ENCODE measurements at regions not wholly inside any gene's neighbourhood (a gene's known extent, or its start where the extent isn't known, plus 50 kb on each side); places are given as distances from the start of the nearest gene placed in this dataset.

GRCh38 chr15:81432179-81432578 lies 58.2 kb upstream of the TMC3 start:
- intact Hi-C loops (cut with micrococcal nuclease; ENCODE audit: unreplicated experiment) (no loop called here), in situ Hi-C loops (cut with HindIII; ENCODE audit: low pct_unique_long_range_greater_than_20kb, low sequenced_read_pairs) (no loop called here)
- H3K4me1 ChIP-seq (ENCODE audit: control insufficient read depth, insufficient read depth, low read length) = no peaks in the 10 kb centered on the region
- ChIA-PET POLR2A (no interaction called here), CTCF (no interaction called here)
- no peak for TF ChIP-seq REST (IDR thresholded peaks at IDR 0.05; ENCODE audit: insufficient read depth in 1 of 2, low read depth in 2 of 2, low read length in 1 of 2)
- no peak for TF ChIP-seq TCF7L2 (IDR thresholded peaks at IDR 0.05; ENCODE audit: low read depth, low read length)
- no peak for TF ChIP-seq SIN3A (IDR thresholded peaks at IDR 0.05; ENCODE audit: borderline replicate concordance, insufficient read depth, low read depth, low read length)
- no peak for TF ChIP-seq CTCF (IDR thresholded peaks at IDR 0.05)
- TF ChIP-seq POLR2AphosphoS5 (IDR thresholded peaks at IDR 0.05; ENCODE audit: low read depth, low read length) = no peak
- DNase-seq (ENCODE audit: low read depth, low spot score) (no peak), ATAC-seq (no peak)
- H3K27me3 ChIP-seq (ENCODE audit: control insufficient read depth, insufficient read depth, low read length) = peaks cover 15% of the 10 kb centered on the region; the same call in 1 of the 2 replicates
- H3K4me3 ChIP-seq (ENCODE audit: low read depth in 2 of 2, low read length in 2 of 2) = no peak overlapping the region
- no peaks in the 10 kb centered on the region for H3K9me3 ChIP-seq (ENCODE audit: control insufficient read depth, insufficient read depth, low read depth, low read length)
- no peak overlapping the region for H3K27ac ChIP-seq (ENCODE audit: low read length)
- no TSS peak for BruUV-seq (replicated peaks)
- H3K36me3 ChIP-seq (ENCODE audit: control insufficient read depth, insufficient read depth, low read length) = no peaks in the 10 kb centered on the region

- H3K9me3 ChIP-seq (ENCODE audit: control insufficient read depth, insufficient read depth, low read depth, low read length) = no peaks in the 10 kb centered on the region
- no peaks in the 10 kb centered on the region for H3K27me3 ChIP-seq (ENCODE audit: control insufficient read depth, insufficient read depth, low read length)
- CTCF ChIA-PET = no interaction called here
- no TSS peak for BruUV-seq (replicated peaks)
- POLR2A ChIA-PET = no interaction called here
- TF ChIP-seq REST (IDR thresholded peaks at IDR 0.05; ENCODE audit: insufficient read depth in 1 of 2, low read depth in 2 of 2, low read length in 1 of 2) (no peak), SIN3A (IDR thresholded peaks at IDR 0.05; ENCODE audit: borderline replicate concordance, insufficient read depth, low read depth, low read length) (no peak), CTCF (IDR thresholded peaks at IDR 0.05) (no peak), TCF7L2 (IDR thresholded peaks at IDR 0.05; ENCODE audit: low read depth, low read length) (no peak), POLR2AphosphoS5 (IDR thresholded peaks at IDR 0.05; ENCODE audit: low read depth, low read length) (no peak)
- no peaks in the 10 kb centered on the region for H3K36me3 ChIP-seq (ENCODE audit: control insufficient read depth, insufficient read depth, low read length)
- intact Hi-C loops (cut with micrococcal nuclease; ENCODE audit: unreplicated experiment) = no loop called here
- no peak overlapping the region for H3K4me3 ChIP-seq (ENCODE audit: low read depth in 2 of 2, low read length in 2 of 2)
- H3K27ac ChIP-seq (ENCODE audit: low read length) = no peak overlapping the region
- H3K4me1 ChIP-seq (ENCODE audit: control insufficient read depth, insufficient read depth, low read length) = no peaks in the 10 kb centered on the region
- in situ Hi-C loops (cut with HindIII; ENCODE audit: low pct_unique_long_range_greater_than_20kb, low sequenced_read_pairs) = no loop called here
- ATAC-seq = no peak
- no peak for DNase-seq (ENCODE audit: low read depth, low spot score)
Observed at GRCh38 chr15:81427176-81427575, 53.2 kb upstream of the TMC3 start.
